HG03175 (cell line): ENCODE measurements at regions not wholly inside any gene's neighbourhood (a gene's known extent, or its start where the extent isn't known, plus 50 kb on each side); places are given as distances from the start of the nearest gene placed in this dataset.
"Not testable (repeated sequence)": the region's sequence is repeated elsewhere in the genome, so short reads cannot be mapped to it uniquely, and the experiment has no call there.

Source experiments
- ATAC-seq: cut with Tn5 transposase; IDR thresholded peaks from one replicate; pipeline ENCODE4 v1.9.1; 2021; ENCODE audit warnings: mild to moderate bottlenecking, moderate library complexity; ENCODE audit not compliant: unreplicated experiment

DNA sequence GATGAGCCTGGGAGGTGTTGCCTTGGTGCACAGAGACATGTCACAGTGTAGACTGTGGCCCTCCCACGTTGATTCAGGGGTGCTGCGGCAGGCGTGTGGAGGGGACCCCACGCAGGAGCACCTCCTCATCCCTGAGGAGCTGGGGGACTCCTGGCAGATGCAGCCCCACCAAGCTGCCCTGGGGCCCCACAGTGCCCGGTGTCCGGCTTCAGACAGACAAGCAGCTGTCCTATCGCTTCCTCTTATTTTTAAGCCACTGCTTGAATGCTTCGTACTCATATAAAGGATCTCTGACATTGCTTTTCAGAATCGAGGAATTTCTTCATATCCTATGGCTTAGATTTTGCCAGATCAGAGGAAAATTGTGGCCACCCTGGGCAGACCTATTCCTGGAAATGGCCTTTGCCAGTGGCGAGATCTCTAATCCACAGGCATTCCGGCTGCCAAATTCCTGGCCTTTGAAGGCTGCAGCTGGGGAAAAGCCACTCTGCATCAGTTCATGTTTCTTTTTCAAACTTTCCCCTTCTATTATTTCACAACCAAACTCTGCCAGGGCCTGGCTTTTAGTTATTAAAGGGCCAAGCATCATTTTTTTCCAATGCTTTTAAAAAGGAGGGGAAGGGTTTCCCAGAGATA is 337.0 kb downstream of the THBS2 start:
- no peak for ATAC-seq

- ATAC-seq: no peak
Measured at GRCh38 chr6:168915855-168916254, 337.8 kb downstream of the THBS2 start.

DNA sequence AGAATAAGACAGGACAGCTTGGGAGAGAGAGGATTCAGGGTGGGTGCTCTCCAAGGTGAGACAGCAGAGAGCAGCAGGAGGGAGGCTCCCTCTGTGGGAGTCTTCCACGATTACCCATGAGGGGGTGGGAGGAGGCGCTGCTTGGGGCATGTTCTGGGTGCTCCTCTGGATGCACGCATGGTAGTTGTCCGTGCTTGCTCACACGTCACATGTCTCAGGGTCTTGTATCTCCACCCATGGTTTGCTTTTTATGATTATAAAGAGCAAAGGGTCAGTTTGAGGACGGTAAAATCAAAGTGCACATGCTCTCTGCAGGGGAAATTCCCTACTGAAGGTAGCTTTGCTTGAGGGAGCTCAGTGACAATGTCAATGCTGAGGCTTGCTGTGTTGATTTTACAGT is 338.4 kb downstream of the THBS2 start:
- ATAC-seq: no peak

DNA sequence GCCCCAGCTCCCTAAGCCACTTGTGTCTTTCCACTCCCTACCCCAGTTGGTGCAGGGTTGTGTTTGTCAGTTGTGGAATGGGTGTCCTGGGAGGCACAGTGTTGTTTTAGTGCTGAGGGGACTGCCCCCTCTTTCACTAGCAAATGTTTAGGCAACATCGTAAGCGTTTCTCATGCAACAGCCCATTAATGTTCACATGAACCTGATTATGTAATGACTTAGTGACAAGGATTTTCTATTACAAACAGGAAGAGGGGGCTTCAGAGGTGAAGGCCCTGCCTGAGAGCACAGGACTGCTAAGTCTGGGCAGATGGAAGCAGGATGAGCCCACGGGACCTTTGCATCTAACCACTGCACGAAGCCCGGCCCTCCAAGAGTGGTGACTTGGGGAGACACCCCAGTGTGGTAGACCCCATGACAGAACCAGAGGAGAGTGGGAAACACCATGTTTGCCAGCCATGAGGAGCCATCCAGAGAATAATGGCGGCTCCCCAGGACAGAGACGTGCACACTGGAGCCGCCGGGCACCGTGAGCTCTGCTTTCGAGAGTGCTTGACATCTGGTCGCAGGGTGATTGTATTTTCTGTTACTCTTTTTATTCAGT is 339.7 kb downstream of the THBS2 start:
- ATAC-seq: no peak

DNA sequence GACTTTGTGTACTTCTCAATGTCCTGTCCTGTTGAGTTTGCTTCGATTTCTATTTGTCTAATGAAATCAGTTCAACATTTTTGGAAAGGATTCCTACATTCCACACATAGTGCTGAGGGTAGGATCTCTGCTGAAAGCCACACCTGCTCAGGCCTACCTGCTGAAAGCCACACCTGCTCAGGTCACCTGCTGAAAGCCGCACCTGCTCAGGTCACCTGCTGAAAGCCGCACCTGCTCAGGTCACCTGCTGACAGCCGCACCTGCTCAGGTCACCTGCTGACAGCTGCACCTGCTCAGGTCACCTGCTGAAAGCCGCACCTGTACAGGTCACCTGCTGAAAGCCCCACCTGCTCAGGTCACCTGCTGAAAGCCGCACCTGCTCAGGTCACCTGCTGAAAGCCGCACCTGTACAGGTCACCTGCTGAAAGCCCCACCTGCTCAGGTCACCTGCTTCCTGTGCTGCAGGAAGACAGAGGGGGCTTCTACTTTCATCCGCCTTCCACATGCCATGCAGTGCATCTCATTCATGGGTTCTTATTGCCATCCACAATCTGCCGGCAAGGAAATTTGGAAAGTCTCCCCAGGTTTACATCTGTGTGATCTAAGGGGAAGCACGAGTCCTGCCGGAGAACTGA is 340.3 kb downstream of the THBS2 start:
- ATAC-seq: not testable (repeated sequence)

- ATAC-seq: no peak
Measured at GRCh38 chr6:168909288-168909687, 344.4 kb downstream of the THBS2 start.

- no peak for ATAC-seq
Measured at GRCh38 chr6:168908887-168909286, 344.8 kb downstream of the THBS2 start.

DNA sequence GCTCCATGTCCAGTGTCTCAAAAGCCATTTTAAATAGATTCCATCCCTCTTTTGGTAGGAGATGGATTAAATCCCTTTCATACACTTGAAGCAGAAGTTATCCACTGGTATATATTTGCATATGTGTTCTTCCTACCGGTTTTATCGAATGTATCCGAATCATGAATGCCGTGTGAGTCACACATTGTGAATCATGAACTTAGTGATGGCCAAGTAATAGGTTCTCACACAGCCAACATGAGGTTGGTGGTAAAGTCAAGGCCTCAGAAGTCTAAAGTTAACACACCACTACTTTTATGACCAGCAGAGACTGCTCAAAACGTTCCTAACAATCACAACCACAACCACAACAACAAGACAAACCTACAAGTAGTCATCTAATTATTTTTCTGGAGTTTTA is 345.5 kb downstream of the THBS2 start:
- no peak for ATAC-seq

DNA sequence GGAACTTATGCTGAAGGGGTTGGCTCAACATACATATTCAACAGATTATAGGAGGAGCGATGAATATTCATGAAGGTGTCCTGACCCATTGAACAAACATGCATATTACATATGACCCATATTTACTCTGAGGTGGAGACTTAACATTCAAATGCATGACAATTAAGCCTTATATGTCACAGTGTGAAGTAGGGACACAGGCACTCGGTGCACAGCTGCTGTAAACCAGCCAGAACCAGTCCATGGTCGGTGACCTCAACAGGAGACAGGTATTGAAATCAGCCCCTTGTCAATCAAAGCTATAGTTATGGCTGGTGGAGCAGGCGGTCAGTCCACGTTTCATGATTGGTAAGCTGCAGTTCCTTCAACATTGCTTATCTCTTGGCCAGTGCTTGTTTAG is 347.3 kb downstream of the THBS2 start:
- no peak for ATAC-seq

GRCh38 chr6:168905451-168906090 is 348.1 kb downstream of the THBS2 start:
- no peak for ATAC-seq

GRCh38 chr6:168903613-168904345 is 349.9 kb downstream of the THBS2 start:
- ATAC-seq: no peak

DNA sequence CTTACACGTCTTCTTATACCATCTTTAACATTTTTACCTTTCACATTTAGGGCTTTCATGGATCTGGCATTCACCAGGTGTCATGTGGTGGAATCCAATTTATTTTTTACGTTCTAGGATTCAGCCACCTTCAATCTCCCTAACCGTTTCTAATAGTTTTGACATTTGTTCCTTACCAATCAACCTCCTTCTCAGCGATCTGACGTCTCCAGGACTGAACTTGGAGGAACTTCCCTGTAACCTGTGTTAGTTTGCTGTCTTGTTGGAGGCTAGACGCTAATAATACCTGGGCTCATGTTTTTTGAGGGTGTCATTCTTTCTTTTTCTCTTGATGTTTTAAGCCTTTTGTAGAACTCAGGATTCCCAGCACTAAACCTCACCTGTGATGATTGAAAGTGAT is 351.6 kb downstream of the THBS2 start:
- ATAC-seq: no peak

GRCh38 chr6:168901076-168901475 is 352.6 kb downstream of the THBS2 start:
- ATAC-seq: no peak

DNA sequence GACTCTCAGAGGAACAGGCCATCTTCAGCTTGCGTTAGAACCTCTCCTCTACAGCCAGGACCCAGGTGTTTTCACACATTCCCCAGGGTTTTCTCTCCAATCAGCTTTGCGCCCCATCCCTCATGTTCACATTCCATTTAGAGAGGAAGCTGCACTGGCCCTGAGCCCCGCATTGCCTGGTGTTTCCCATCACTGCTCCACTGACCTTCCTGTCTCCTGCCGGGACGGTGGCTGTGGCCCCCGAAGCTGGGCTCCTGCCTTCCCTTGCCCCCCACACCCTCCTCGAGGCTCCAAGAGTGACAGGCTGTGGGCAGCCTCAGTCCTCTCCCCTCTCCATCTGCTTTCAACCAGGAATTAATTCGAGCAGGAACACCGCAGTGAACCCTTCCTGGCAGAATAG is 357.3 kb downstream of the THBS2 start:
- ATAC-seq: no peak

GRCh38 chr6:168895102-168895812 is 358.4 kb downstream of the THBS2 start:
- ATAC-seq: peak; percentile 96

DNA sequence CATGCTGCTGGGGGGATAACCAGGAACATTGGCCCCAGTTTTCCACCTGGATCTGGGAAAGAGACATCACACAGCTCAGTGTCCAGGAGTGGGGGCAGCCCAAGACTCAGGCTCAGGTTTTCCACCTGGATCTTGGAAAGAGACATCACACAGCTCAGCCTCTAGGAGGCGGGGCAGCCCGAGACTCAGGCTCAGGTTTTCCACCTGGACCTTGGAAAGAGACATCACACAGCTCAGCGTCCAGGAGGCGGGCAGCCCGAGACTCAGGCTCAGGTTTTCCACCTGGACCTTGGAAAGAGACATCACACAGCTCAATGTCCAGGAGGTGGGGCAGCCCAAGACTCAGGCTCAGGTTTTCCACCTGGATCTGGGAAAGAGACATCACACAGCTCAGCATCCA is 361.6 kb downstream of the THBS2 start:
- no peak for ATAC-seq

GRCh38 chr6:168890981-168891365 is 362.7 kb downstream of the THBS2 start:
- no peak for ATAC-seq

GRCh38 chr6:168890306-168890980 is 363.2 kb downstream of the THBS2 start:
- ATAC-seq: no peak

GRCh38 chr6:168888786-168889345 is 364.8 kb downstream of the THBS2 start:
- ATAC-seq: no peak

DNA sequence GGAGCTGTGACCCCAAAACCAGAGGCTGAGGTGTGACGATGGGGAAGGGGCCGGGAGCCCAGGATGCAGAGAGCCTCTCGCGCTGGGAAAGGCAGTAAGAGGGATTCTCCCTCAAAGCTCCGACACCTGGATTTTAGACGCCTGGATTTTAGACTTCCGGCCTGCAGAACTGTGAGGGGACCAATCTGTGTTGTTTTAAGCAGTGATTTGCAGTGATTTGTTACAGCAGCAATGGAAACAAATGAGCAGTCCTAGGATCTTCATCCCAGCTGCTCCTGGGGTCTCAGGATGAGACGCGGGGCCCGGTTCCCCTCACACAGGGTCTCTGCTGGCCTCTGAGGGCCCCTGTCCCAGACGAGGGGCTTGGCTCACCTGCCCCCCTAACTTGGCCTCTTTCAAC is 365.5 kb downstream of the THBS2 start:
- ATAC-seq: no peak
